Keratinocyte (primary cell): ENCODE measurements at regions not wholly inside any gene's neighbourhood (a gene's known extent, or its start where the extent isn't known, plus 50 kb on each side); places are given as distances from the start of the nearest gene placed in this dataset.

Experiments used
- DNase-seq: peaks from one replicate; pipeline ENCODE4 v3.0.0-alpha.2; 2011; ENCODE audit warnings: low read depth, missing footprints, low spot score
- FAIRE-seq: peaks from 2 replicates; lab custom pipeline; 2011; peaks lifted over from hg19 to GRCh38; lab: Jason Lieb, UNC
- H2AFZ ChIP-seq: 2 replicates; pipeline ENCODE4 v1.6.0; 2012; ENCODE audit warnings: low read length, control low read depth, inconsistent platforms; ENCODE audit not compliant: control insufficient read depth
- H3K27ac ChIP-seq: 2 replicates; pipeline ENCODE4 v1.5.1; 2011; ENCODE audit warnings: low read length; ENCODE audit not compliant: control insufficient read depth, insufficient read depth
- H3K27me3 ChIP-seq: 3 replicates; pipeline ENCODE4 v1.6.0; 2011; ENCODE audit warnings: low read length; ENCODE audit not compliant: control insufficient read depth, insufficient read depth; ENCODE audit errors: extremely low read depth
- H3K36me3 ChIP-seq, 2 experiments: 2 replicates in 1 of 2; 3 replicates in 1 of 2; pipeline ENCODE4 v1.5.1; 2011; ENCODE audit warnings: low read length in 2 of 2, mild to moderate bottlenecking in 1 of 2; ENCODE audit not compliant: control insufficient read depth in 2 of 2, insufficient read depth in 2 of 2; ENCODE audit errors: extremely low read depth in 1 of 2
- H3K4me1 ChIP-seq: 3 replicates; pipeline ENCODE4 v1.5.1; 2011; ENCODE audit warnings: low read length; ENCODE audit not compliant: control insufficient read depth, insufficient read depth; ENCODE audit errors: extremely low read depth
- H3K4me2 ChIP-seq: 3 replicates; pipeline ENCODE4 v1.6.0; 2011; ENCODE audit warnings: low read depth, low read length; ENCODE audit not compliant: control insufficient read depth, insufficient read depth; ENCODE audit errors: extremely low read depth
- H3K4me3 ChIP-seq, 3 experiments: fragments of 200-600 bp in 1 of 3; sonication (generic) in 1 of 3; 2 replicates in 2 of 3; 3 replicates in 1 of 3; pipeline ENCODE4 v1.5.1; 2011 to 2016; ENCODE audit warnings: low read length in 3 of 3, mild to moderate bottlenecking in 3 of 3, control low read depth in 2 of 3, inconsistent platforms in 1 of 3, low read depth in 1 of 3, mixed read lengths in 1 of 3, mixed run types in 1 of 3, moderate library complexity in 1 of 3; ENCODE audit not compliant: control insufficient read depth in 2 of 3, insufficient read depth in 2 of 3; ENCODE audit errors: extremely low read depth in 1 of 3
- H3K79me2 ChIP-seq: 2 replicates; pipeline ENCODE4 v1.6.0; 2012; ENCODE audit warnings: low read length; ENCODE audit not compliant: control insufficient read depth, insufficient read depth
- H3K9ac ChIP-seq: 3 replicates; pipeline ENCODE4 v1.6.0; 2011; ENCODE audit warnings: low read length; ENCODE audit not compliant: control insufficient read depth, insufficient read depth; ENCODE audit errors: extremely low read depth
- H3K9me1 ChIP-seq: 3 replicates; pipeline ENCODE4 v1.6.0; 2011; ENCODE audit warnings: low read length; ENCODE audit not compliant: control insufficient read depth, insufficient read depth; ENCODE audit errors: extremely low read depth
- H3K9me3 ChIP-seq: 2 replicates; pipeline ENCODE4 v1.5.1; 2012; ENCODE audit warnings: low read depth, low read length; ENCODE audit not compliant: control insufficient read depth
- H4K20me1 ChIP-seq: 3 replicates; pipeline ENCODE4 v1.6.0; 2011; ENCODE audit warnings: low read length; ENCODE audit not compliant: control insufficient read depth, insufficient read depth; ENCODE audit errors: extremely low read depth
- CTCF ChIP-seq, 3 experiments: IDR thresholded peaks in 1 of 3; conservative IDR thresholded peaks in 1 of 3; optimal IDR thresholded peaks in 1 of 3; 2 replicates in 2 of 3; 3 replicates in 1 of 3; pipeline versions ENCODE3 to v1.5.1; 2011; ENCODE audit warnings: low read length in 3 of 3, mild to moderate bottlenecking in 3 of 3, moderate library complexity in 2 of 3, control low read depth in 1 of 3, inconsistent platforms in 1 of 3; ENCODE audit not compliant: insufficient read depth in 2 of 3; ENCODE audit errors: extremely low read depth in 1 of 3
- EZH2 ChIP-seq: IDR thresholded peaks from one replicate; pipeline ENCODE4 v1.6.1; 2012; ENCODE audit warnings: inconsistent platforms, mild to moderate bottlenecking, low read length, moderate library complexity
- dilution Hi-C: fragments of 300-500 bp; cut with MboI; formaldehyde crosslinking; loops from one replicate; pipeline ENCODE4 v1.7.0; 2020; ENCODE audit warnings: low sequenced_read_pairs; ENCODE audit not compliant: extremely low pct_ligation_motif_present

GRCh38 chr18:56127322-56128099 is 510.9 kb downstream of the TXNL1 start:
- dilution Hi-C loops, result no loop called here
- Histone ChIP-seq H3K9me3 (no peaks in the 10 kb centered on the region), H3K27me3 (no peaks in the 10 kb centered on the region), H3K9me1 (no peaks in the 10 kb centered on the region), H3K36me3 (no peaks in the 10 kb centered on the region), H2AFZ (no peak overlapping the region), H3K27ac (no peak overlapping the region), H3K4me1 (peaks cover 13% of the 10 kb centered on the region), H4K20me1 (no peaks in the 10 kb centered on the region), H3K4me2 (no peak overlapping the region), H3K79me2 (no peaks in the 10 kb centered on the region), H3K4me3 (no peak overlapping the region), H3K9ac (no peak overlapping the region)
- no peak for TF ChIP-seq EZH2
- no peak for TF ChIP-seq CTCF (optimal IDR thresholded peaks at IDR 0.05 in 1 of 3, IDR thresholded peaks at IDR 0.05 in 1 of 3, conservative IDR thresholded peaks at IDR 0.05 in 1 of 3; ENCODE audit: extremely low read depth in 1 of 3, insufficient read depth in 2 of 3, low read length in 3 of 3)
- FAIRE-seq, result no peak
- DNase-seq, result no peak

GRCh38 chr18:56124186-56124585 is 514.2 kb downstream of the TXNL1 start:
- H3K27me3 ChIP-seq, result no peaks in the 10 kb centered on the region
- dilution Hi-C loops, result no loop called here
- no peak overlapping the region for H3K9ac ChIP-seq
- TF ChIP-seq CTCF (optimal IDR thresholded peaks at IDR 0.05 in 1 of 3, IDR thresholded peaks at IDR 0.05 in 1 of 3, conservative IDR thresholded peaks at IDR 0.05 in 1 of 3; ENCODE audit: extremely low read depth in 1 of 3, insufficient read depth in 2 of 3, low read length in 3 of 3), result no peak
- no peak for TF ChIP-seq EZH2
- no peaks in the 10 kb centered on the region for H3K9me3 ChIP-seq
- H3K4me3 ChIP-seq, result no peak overlapping the region
- H3K79me2 ChIP-seq, result no peaks in the 10 kb centered on the region
- peak; percentile 45 for DNase-seq
- peaks cover 13% of the 10 kb centered on the region for H3K4me1 ChIP-seq
- H2AFZ ChIP-seq, result peak overlapping the region; percentile 42
- peak; percentile 34 for FAIRE-seq
- no peaks in the 10 kb centered on the region for H4K20me1 ChIP-seq
- H3K4me2 ChIP-seq, result peak overlapping the region; percentile 46
- H3K36me3 ChIP-seq, result no peaks in the 10 kb centered on the region
- H3K9me1 ChIP-seq, result no peaks in the 10 kb centered on the region
- peak overlapping the region; percentile 22 for H3K27ac ChIP-seq
